Pons (tissue), 1 donor: ENCODE measurements at regions not wholly inside any gene's neighbourhood (a gene's known extent, or its start where the extent isn't known, plus 50 kb on each side); places are given as distances from the start of the nearest gene placed in this dataset.
"Not testable (repeated sequence)": the region's sequence is repeated elsewhere in the genome, so short reads cannot be mapped to it uniquely, and the experiment has no call there.

Experiments used
- DNase-seq: peaks from one replicate; pipeline ENCODE4 v3.0.0-alpha.2; 2016; ENCODE audit warnings: low spot score

- DNase-seq = no peak
Observed at GRCh38 chr3:159232966-159233365, 431.1 kb downstream of the MFSD1 start.

- no peak for DNase-seq
Observed at GRCh38 chr3:159233734-159234133, 431.9 kb downstream of the MFSD1 start.

GRCh38 chr3:159234306-159234705, 432.5 kb downstream of the MFSD1 start:
- no peak for DNase-seq

- DNase-seq = no peak
Observed at GRCh38 chr3:159236321-159236720, 434.5 kb downstream of the MFSD1 start.

GRCh38 chr3:159237226-159237625, 435.4 kb downstream of the MFSD1 start:
- no peak for DNase-seq

GRCh38 chr3:159238646-159239045, 436.8 kb downstream of the MFSD1 start:
- DNase-seq = no peak

- peak; percentile 22 for DNase-seq
Observed at GRCh38 chr3:159239059-159239458, 437.2 kb downstream of the MFSD1 start.

GRCh38 chr3:159244933-159245332, 443.1 kb downstream of the MFSD1 start:
- DNase-seq = no peak

- no peak for DNase-seq
Observed at GRCh38 chr3:159245871-159246270, 444.0 kb downstream of the MFSD1 start.

GRCh38 chr3:159246385-159246784, 444.5 kb downstream of the MFSD1 start:
- DNase-seq = no peak

- no peak for DNase-seq
Observed at GRCh38 chr3:159249472-159250174, 447.8 kb downstream of the MFSD1 start.

GRCh38 chr3:159250961-159251360, 449.1 kb downstream of the MFSD1 start:
- DNase-seq = no peak

GRCh38 chr3:159252274-159252673, 450.4 kb downstream of the MFSD1 start:
- DNase-seq = no peak

- no peak for DNase-seq
Observed at GRCh38 chr3:159252772-159253384, 451.0 kb downstream of the MFSD1 start.

- DNase-seq = no peak
Observed at GRCh38 chr3:159253860-159254259, 452.0 kb downstream of the MFSD1 start.

- no peak for DNase-seq
Observed at GRCh38 chr3:159257954-159258353, 456.1 kb downstream of the MFSD1 start.

- DNase-seq = no peak
Observed at GRCh38 chr3:159258934-159259333, 457.1 kb downstream of the MFSD1 start.

GRCh38 chr3:159260049-159260662, 458.3 kb downstream of the MFSD1 start:
- peak; percentile 82 for DNase-seq

GRCh38 chr3:159261333-159261732, 459.5 kb downstream of the MFSD1 start:
- not testable (repeated sequence) for DNase-seq

- peak; percentile 80 for DNase-seq
Observed at GRCh38 chr3:159263750-159264553, 462.1 kb downstream of the MFSD1 start.

GRCh38 chr3:159265705-159266104, 463.9 kb downstream of the MFSD1 start:
- no peak for DNase-seq

GRCh38 chr3:159266779-159267178, 464.9 kb downstream of the MFSD1 start:
- peak; percentile 75 for DNase-seq
